Gastroesophageal sphincter (tissue), 3 donors: ENCODE measurements at regions not wholly inside any gene's neighbourhood (a gene's known extent, or its start where the extent isn't known, plus 50 kb on each side); places are given as distances from the start of the nearest gene placed in this dataset.

Source experiments
- POLR2A ChIP-seq, 2 donors: fragments of 450-650 bp; IDR thresholded peaks; one replicate each; pipeline ENCODE4 v1.6.1; 2017; ENCODE audit warnings: antibody characterized with exemption in 2 of 2, mild to moderate bottlenecking in 2 of 2, moderate library complexity in 1 of 2
- TF ChIP-seq, protein P1 (sequence below), 4 experiments: fragments of 200-600 bp in 2 of 4; fragments of 450-650 bp in 2 of 4; sonication (generic) in 1 of 4; IDR thresholded peaks; one replicate each; pipeline ENCODE4 v1.5.1; 2017 to 2019; ENCODE audit warnings: antibody characterized with exemption in 4 of 4, mild to moderate bottlenecking in 2 of 4, moderate library complexity in 2 of 4

DNA sequence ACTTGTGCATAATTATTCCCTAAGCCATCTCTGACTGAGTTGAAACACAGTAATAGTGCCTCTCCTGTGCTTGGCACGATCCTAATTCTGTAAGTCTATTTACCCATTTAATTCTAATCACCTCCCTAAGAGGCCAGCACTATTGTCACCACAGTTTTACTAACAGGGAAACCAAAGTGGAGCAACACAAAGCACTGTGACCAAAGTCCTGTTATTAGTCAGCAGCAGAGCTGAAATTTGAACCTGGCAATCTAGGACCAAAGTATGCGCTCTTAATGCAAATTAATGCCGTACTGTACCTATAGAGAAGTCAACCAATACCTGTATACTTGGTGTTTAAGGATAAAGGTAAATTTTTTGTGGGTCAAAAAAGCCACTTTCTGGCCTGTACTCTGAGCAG lies 77.1 kb upstream of the CNTLN start:
- TF ChIP-seq POLR2A (IDR thresholded peaks at IDR 0.05): no peak
- TF ChIP-seq, protein P1, sequence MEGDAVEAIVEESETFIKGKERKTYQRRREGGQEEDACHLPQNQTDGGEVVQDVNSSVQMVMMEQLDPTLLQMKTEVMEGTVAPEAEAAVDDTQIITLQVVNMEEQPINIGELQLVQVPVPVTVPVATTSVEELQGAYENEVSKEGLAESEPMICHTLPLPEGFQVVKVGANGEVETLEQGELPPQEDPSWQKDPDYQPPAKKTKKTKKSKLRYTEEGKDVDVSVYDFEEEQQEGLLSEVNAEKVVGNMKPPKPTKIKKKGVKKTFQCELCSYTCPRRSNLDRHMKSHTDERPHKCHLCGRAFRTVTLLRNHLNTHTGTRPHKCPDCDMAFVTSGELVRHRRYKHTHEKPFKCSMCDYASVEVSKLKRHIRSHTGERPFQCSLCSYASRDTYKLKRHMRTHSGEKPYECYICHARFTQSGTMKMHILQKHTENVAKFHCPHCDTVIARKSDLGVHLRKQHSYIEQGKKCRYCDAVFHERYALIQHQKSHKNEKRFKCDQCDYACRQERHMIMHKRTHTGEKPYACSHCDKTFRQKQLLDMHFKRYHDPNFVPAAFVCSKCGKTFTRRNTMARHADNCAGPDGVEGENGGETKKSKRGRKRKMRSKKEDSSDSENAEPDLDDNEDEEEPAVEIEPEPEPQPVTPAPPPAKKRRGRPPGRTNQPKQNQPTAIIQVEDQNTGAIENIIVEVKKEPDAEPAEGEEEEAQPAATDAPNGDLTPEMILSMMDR (IDR thresholded peaks at IDR 0.05): no peak
